OCI-LY3 (cell line): ENCODE measurements at regions not wholly inside any gene's neighbourhood (a gene's known extent, or its start where the extent isn't known, plus 50 kb on each side); places are given as distances from the start of the nearest gene placed in this dataset.

ENCODE experiments used
- H2AFZ ChIP-seq: fragments of 200-600, 300-600 bp; shearing (Covaris generic); 2 replicates; pipeline ENCODE4 v1.6.0; 2014; ENCODE audit warnings: antibody characterized with exemption, low read depth, low read length
- H3K27ac ChIP-seq: fragments of 200-600, 300-600 bp; sonication (generic); 2 replicates; pipeline ENCODE4 v1.5.1; 2014; ENCODE audit warnings: mild to moderate bottlenecking, low read length, moderate library complexity, mixed read lengths
- H3K27me3 ChIP-seq: fragments of 200-600, 300-600 bp; sonication (generic); 2 replicates; pipeline ENCODE4 v1.6.1; 2014; ENCODE audit warnings: low read depth, low read length, mixed read lengths
- H3K36me3 ChIP-seq: fragments of 200-600, 300-600 bp; sonication (generic); replicated peaks from 2 replicates; pipeline ENCODE3; 2014; ENCODE audit warnings: low read depth, low read length, mixed read lengths
- H3K4me1 ChIP-seq: fragments of 300-600, 200-600 bp; sonication (generic); 2 replicates; pipeline ENCODE4 v1.6.1; 2014; ENCODE audit warnings: low read length, mixed read lengths
- H3K4me2 ChIP-seq: fragments of 200-600, 300-600 bp; sonication (generic); 2 replicates; pipeline ENCODE4 v1.6.1; 2014; ENCODE audit warnings: low read length, mixed read lengths
- H3K4me3 ChIP-seq: fragments of 300-600, 200-600 bp; sonication (generic); 2 replicates; pipeline ENCODE4 v1.5.1; 2014; ENCODE audit warnings: antibody characterized with exemption, mild to moderate bottlenecking, low read length, moderate library complexity
- H3K79me2 ChIP-seq: fragments of 300-600, 200-600 bp; shearing (Covaris generic); 2 replicates; pipeline ENCODE4 v1.6.1; 2014; ENCODE audit warnings: mild to moderate bottlenecking, low read length, mixed read lengths
- H3K9ac ChIP-seq: fragments of 300-600, 200-600 bp; shearing (Covaris generic); 2 replicates; pipeline ENCODE4 v1.6.0; 2014; ENCODE audit warnings: mild to moderate bottlenecking, low read length, moderate library complexity
- H3K9me3 ChIP-seq: fragments of 200-600, 300-600 bp; shearing (Covaris generic); 2 replicates; pipeline ENCODE4 v1.6.1; 2014; ENCODE audit warnings: low read length, mixed read lengths; ENCODE audit not compliant: insufficient read depth
- H4K20me1 ChIP-seq: fragments of 200-600, 300-600 bp; sonication (generic); 2 replicates; pipeline ENCODE4 v1.6.1; 2016; ENCODE audit warnings: low read length, mixed read lengths; ENCODE audit not compliant: insufficient read depth
- CTCF ChIP-seq: fragments of 200-600, 300-600 bp; sonication (generic); IDR thresholded peaks from 2 replicates; pipeline ENCODE4 v1.5.1; 2014; ENCODE audit warnings: antibody characterized with exemption, low read length, low read depth
- EZH2phosphoT487 ChIP-seq: fragments of 200-600 bp; shearing (Covaris generic); IDR thresholded peaks from 2 replicates; pipeline ENCODE4 v1.6.1; 2018; ENCODE audit warnings: antibody characterized with exemption, mixed run types, low read depth

- no peak overlapping the region for H3K4me2 ChIP-seq
- H3K79me2 ChIP-seq: no peaks in the 10 kb centered on the region
- no peak overlapping the region for H3K9ac ChIP-seq
- H3K27me3 ChIP-seq: peaks cover 12% of the 10 kb centered on the region
- H2AFZ ChIP-seq: no peak overlapping the region
- H3K9me3 ChIP-seq: no peaks in the 10 kb centered on the region
- no peaks in the 10 kb centered on the region for H4K20me1 ChIP-seq
- peaks cover 5% of the 10 kb centered on the region for H3K4me1 ChIP-seq
- H3K27ac ChIP-seq: no peak overlapping the region
- TF ChIP-seq CTCF (no peak), EZH2phosphoT487 (no peak)
- no peaks in the 10 kb centered on the region for H3K36me3 ChIP-seq
- no peak overlapping the region for H3K4me3 ChIP-seq
These were observed 286.1 kb downstream of the SPRY2 start for GRCh38 chr13:80054806-80055205.

GRCh38 chr13:80052286-80052685 is 288.6 kb downstream of the SPRY2 start:
- Histone ChIP-seq H3K4me2 (no peak overlapping the region), H3K27ac (no peak overlapping the region), H3K4me1 (peaks cover 20% of the 10 kb centered on the region), H3K36me3 (no peaks in the 10 kb centered on the region), H3K79me2 (no peaks in the 10 kb centered on the region), H3K27me3 (peaks cover 30% of the 10 kb centered on the region), H3K9ac (no peak overlapping the region), H4K20me1 (no peaks in the 10 kb centered on the region), H3K4me3 (no peak overlapping the region), H3K9me3 (no peaks in the 10 kb centered on the region), H2AFZ (no peak overlapping the region)
- TF ChIP-seq EZH2phosphoT487 (no peak), CTCF (no peak)

DNA sequence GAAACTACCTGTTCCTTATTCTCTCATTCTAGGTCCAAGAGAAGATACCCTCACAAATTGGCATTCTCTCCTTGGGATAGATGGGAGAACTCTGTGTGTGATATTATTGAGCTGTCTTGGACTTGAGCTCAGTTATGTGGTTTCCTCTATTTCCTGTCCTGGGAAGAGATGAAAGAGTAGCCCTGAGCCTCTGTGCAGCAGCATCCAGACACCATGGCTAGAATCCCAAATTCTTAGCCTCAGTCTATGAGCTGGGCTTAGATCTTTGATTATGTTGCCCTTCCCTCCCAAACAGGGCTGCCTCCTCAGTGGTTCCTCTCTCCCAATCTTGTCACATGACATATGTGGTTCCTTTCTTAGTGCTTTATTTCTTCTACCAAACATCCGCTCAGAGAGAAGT is 290.7 kb downstream of the SPRY2 start:
- no peaks in the 10 kb centered on the region for H3K79me2 ChIP-seq
- peaks cover 20% of the 10 kb centered on the region for H3K4me1 ChIP-seq
- H4K20me1 ChIP-seq: no peaks in the 10 kb centered on the region
- no peak overlapping the region for H3K27ac ChIP-seq
- H2AFZ ChIP-seq: no peak overlapping the region
- TF ChIP-seq EZH2phosphoT487: no peak
- no peak for TF ChIP-seq CTCF
- H3K36me3 ChIP-seq: no peaks in the 10 kb centered on the region
- no peak overlapping the region for H3K9ac ChIP-seq
- H3K4me2 ChIP-seq: no peak overlapping the region; the same call in 1 of the 2 replicates
- no peak overlapping the region for H3K4me3 ChIP-seq
- no peaks in the 10 kb centered on the region for H3K9me3 ChIP-seq
- peaks cover 30% of the 10 kb centered on the region for H3K27me3 ChIP-seq

DNA sequence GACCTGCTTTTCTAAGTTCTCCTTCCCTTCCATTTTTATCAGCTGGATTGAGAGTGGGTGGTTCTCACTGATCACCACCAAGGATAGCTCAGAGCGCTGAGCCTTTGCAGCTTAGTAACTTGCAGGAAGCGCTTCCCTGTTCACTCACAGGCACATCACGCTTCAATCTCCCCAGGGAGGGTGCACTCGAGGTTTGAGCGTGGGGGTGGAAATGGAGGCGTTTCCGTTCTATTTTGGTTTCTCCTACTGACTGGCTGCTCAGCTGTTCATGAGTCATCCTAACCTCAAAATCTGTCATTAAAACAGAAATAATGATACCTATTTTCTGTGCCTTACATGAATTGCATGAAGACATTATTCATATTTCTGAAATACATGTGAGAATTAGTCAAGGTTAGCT is 292.1 kb downstream of the SPRY2 start:
- no peak overlapping the region for H3K9ac ChIP-seq
- H3K27me3 ChIP-seq: peaks cover 30% of the 10 kb centered on the region
- peak overlapping the region; percentile 54 for H3K4me3 ChIP-seq
- no peak for TF ChIP-seq EZH2phosphoT487
- no peak for TF ChIP-seq CTCF
- H4K20me1 ChIP-seq: no peaks in the 10 kb centered on the region
- no peaks in the 10 kb centered on the region for H3K36me3 ChIP-seq
- no peak overlapping the region for H2AFZ ChIP-seq
- peaks cover 20% of the 10 kb centered on the region for H3K4me1 ChIP-seq
- H3K9me3 ChIP-seq: no peaks in the 10 kb centered on the region
- H3K4me2 ChIP-seq: peak overlapping the region; percentile 71
- H3K27ac ChIP-seq: no peak overlapping the region
- H3K79me2 ChIP-seq: no peaks in the 10 kb centered on the region
